Peyer's patch (tissue), 4 donors: ENCODE measurements at regions not wholly inside any gene's neighbourhood (a gene's known extent, or its start where the extent isn't known, plus 50 kb on each side); places are given as distances from the start of the nearest gene placed in this dataset.

ENCODE experiments used
- POLR2A ChIP-seq, 2 donors: fragments of 450-650 bp; IDR thresholded peaks; one replicate each; pipeline ENCODE4 v1.5.1; 2017; ENCODE audit warnings: antibody characterized with exemption in 2 of 2, mild to moderate bottlenecking in 2 of 2, moderate library complexity in 2 of 2
- TF ChIP-seq, protein P1 (sequence below), 6 experiments: fragments of 450-650 bp in 4 of 6; fragments of 200-600 bp in 2 of 6; sonication (generic) in 1 of 6; IDR thresholded peaks; one replicate each; pipeline ENCODE4 v1.5.1; 2017 to 2019; ENCODE audit warnings: antibody characterized with exemption in 6 of 6, mild to moderate bottlenecking in 3 of 6, moderate library complexity in 1 of 6

DNA sequence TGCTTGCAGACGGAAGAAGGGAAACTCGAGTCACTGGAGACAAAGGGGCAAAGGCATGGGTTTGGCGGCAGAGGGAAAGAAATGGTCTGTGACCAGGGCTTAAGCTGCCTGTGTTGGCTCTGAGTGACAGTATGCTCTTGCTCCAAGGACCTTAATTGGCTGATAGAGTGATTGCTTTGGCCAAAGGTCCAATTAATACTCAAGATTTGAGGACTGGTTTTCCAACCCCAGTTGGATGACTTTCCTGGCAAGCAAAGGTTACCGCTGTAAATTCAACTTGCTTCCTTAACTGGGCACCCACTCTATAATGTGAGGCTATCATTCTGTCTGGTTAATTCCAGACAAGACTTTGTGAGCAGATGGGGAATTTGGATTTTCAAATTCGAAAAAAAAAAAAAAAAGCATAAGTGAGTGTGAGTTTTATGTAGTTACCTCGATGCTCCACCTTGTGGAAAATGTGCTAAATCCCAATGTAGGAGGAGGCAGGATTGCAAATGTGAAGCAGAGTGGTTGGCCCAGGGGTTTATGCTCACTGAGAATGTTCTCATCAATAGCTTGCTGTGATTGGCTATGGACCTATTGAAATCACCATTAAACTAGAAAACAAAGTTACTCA lies 150.7 kb upstream of the GMDS start:
- no peak for TF ChIP-seq POLR2A (IDR thresholded peaks at IDR 0.05)
- TF ChIP-seq, protein P1, sequence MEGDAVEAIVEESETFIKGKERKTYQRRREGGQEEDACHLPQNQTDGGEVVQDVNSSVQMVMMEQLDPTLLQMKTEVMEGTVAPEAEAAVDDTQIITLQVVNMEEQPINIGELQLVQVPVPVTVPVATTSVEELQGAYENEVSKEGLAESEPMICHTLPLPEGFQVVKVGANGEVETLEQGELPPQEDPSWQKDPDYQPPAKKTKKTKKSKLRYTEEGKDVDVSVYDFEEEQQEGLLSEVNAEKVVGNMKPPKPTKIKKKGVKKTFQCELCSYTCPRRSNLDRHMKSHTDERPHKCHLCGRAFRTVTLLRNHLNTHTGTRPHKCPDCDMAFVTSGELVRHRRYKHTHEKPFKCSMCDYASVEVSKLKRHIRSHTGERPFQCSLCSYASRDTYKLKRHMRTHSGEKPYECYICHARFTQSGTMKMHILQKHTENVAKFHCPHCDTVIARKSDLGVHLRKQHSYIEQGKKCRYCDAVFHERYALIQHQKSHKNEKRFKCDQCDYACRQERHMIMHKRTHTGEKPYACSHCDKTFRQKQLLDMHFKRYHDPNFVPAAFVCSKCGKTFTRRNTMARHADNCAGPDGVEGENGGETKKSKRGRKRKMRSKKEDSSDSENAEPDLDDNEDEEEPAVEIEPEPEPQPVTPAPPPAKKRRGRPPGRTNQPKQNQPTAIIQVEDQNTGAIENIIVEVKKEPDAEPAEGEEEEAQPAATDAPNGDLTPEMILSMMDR (IDR thresholded peaks at IDR 0.05), result no peak
